ENCODE measurements at regions not wholly inside any gene's neighbourhood (a gene's known extent, or its start where the extent isn't known, plus 50 kb on each side); places are given as distances from the start of the nearest gene placed in this dataset.
"Not testable (repeated sequence)": the region's sequence is repeated elsewhere in the genome, so short reads cannot be mapped to it uniquely, and the experiment has no call there.

DNA sequence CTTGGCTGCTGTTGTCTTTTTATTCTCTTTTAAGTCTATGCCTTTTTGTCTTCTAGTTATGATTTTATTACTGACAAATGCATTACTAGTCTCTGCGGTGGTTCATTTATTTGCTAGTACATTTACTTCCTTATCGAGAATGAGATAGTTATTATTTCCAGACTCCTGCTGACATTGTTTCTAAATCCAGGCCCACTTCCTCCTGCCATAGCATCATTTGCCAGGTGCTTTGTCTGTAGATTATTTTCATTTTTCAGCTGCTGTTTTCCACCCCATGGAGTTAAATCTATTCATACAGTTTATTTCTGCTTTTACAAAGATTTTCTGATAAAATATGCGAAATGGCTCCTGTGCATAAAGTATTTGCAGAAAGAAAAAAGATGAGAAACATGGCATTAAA, 459.7 kb downstream of the MMUT start:
- peaks cover 7% of the 10 kb centered on the region for H3K9me3 Mint-ChIP-seq
- H3K27ac Mint-ChIP-seq: no peak overlapping the region
- H3K36me3 Mint-ChIP-seq: no peaks in the 10 kb centered on the region
- ATAC-seq: no peak
- no peaks in the 10 kb centered on the region for H3K27me3 Mint-ChIP-seq
- H3K4me3 Mint-ChIP-seq: no peak overlapping the region
- H3K4me1 Mint-ChIP-seq: no peaks in the 10 kb centered on the region

DNA sequence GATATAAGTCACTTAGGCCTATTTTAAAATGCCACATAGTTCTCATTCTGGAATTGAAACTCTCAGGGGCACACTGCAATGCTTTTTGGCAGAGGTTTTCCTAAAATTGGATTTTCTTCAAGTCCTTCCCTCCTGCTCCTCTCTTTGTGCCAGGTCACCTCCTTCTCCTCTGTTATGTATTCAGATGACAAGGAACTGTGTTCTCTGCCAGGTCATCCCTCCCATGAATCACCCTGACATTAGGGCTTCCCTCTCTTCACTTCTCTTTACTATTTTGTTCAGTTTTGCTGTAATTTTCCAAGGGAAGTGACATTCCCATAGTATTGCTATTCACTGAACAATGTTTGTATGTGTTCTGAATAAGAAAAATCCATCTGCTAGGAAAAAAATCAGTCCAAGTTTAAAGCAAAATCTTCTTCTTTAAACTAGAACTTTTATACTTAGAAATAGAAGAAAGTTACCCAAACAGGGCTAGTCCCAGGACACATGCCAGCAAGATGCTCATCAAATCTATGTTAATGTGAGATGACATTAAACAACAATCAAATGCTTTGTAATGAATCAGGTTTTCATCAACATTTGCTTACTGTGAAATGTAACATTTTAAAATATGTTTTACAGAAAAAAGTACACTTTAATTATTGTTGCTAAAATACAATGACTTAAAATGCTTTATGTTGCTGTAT, 461.1 kb downstream of the MMUT start:
- no peak overlapping the region for H3K4me3 Mint-ChIP-seq
- no peak overlapping the region for H3K27ac Mint-ChIP-seq
- no peaks in the 10 kb centered on the region for H3K4me1 Mint-ChIP-seq
- peaks cover 2% of the 10 kb centered on the region for H3K9me3 Mint-ChIP-seq
- no peaks in the 10 kb centered on the region for H3K36me3 Mint-ChIP-seq
- H3K27me3 Mint-ChIP-seq: no peaks in the 10 kb centered on the region
- no peak for ATAC-seq

DNA sequence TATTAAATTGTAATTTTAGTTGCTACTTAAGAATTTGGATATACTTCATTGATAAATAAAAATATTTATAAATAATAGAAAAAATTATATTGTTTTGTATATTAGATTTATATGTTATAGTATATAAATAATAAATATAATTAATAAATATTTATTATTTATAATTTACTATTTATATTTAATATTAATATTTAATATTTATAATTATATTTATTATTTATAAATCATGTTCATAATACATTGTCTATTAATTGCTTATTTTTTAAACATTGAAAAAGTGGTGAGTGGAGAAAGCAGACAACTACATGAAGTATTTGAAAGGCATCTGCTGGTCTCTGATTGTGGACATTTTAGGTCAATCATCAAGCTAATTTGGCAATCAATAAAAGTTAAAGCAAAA, 464.5 kb downstream of the MMUT start:
- H3K9me3 Mint-ChIP-seq: no peaks in the 10 kb centered on the region
- ATAC-seq: no peak
- no peak overlapping the region for H3K4me3 Mint-ChIP-seq
- H3K27ac Mint-ChIP-seq: no peak overlapping the region
- H3K36me3 Mint-ChIP-seq: no peaks in the 10 kb centered on the region
- no peaks in the 10 kb centered on the region for H3K27me3 Mint-ChIP-seq
- H3K4me1 Mint-ChIP-seq: no peaks in the 10 kb centered on the region

DNA sequence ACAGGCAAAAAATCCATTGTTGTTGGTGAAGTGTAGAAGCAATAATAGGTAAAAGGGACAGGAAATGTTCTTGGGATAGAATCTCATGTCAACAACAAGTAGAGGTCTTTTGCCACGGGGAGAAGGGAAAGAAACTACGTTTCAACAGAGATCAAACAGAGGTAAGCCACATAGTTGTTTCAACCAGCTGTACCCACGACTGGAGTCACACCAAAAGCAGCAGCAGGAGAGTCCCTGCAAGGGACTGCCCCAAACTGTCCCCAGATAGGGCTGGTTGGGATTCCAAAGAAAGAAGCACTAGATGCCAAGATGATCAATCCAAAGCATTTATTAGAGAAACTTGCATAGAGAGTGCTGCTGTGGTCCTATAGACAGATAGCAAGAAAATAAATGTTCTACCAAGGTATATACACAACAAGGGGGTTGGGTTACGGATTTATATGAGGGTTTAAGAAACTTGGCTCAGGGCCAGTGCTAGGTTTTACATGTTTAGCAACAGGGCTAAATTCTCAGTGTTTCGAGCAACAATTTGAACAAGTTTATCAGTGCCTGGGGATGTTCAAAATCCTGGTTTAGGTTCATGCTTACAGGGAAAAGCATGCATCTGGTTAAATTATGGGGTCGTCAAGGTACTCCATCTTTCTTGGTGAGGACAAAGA, 466.5 kb downstream of the MMUT start:
- Mint-ChIP-seq H3K9me3 (peaks cover 3% of the 10 kb centered on the region), H3K27ac (no peak overlapping the region), H3K4me1 (no peaks in the 10 kb centered on the region), H3K36me3 (no peaks in the 10 kb centered on the region), H3K27me3 (no peaks in the 10 kb centered on the region), H3K4me3 (no peak overlapping the region)
- ATAC-seq: no peak

DNA sequence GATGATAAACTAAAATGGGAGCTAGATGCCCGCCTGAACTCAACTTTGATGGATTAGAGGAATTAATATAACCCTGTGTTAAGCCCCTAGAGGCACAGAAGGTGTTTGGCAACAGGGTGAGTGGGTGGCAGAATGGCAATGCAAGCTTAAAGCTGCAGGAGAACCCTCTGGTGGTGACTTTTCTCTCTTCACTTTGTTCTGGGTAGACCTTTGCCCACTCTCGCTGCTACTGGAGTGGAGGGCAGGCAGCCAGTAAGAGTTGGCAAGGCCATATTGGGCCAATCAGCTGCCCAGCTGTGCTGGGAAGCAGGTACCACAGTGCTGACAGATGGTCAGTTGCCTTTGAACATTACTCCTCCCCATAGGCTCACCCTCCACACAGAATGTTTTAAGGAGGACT, 468.2 kb downstream of the MMUT start:
- H3K4me1 Mint-ChIP-seq: no peaks in the 10 kb centered on the region
- no peak for ATAC-seq
- H3K36me3 Mint-ChIP-seq: no peaks in the 10 kb centered on the region
- no peaks in the 10 kb centered on the region for H3K27me3 Mint-ChIP-seq
- H3K27ac Mint-ChIP-seq: no peak overlapping the region
- no peak overlapping the region for H3K4me3 Mint-ChIP-seq
- H3K9me3 Mint-ChIP-seq: peaks cover 7% of the 10 kb centered on the region

DNA sequence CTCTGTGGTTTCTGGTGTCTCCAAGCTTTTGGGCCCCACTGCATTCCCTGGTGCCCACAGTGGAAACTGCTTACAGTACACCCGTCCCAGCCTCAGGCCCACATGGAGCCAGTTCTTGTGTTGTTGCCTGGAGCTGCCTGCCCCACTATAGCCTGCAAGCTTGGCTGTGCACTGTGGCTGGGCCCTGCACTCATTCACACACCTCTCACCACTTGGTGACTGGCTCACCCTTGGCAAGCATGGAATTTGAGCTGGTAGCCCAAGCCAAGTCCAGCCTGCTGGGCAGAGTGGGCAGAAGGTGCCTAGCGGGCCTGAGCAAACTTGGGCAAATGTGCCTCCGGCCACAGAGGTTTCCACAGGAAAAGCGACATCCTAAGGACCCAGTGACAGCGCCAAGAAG, 472.3 kb downstream of the MMUT start:
- Mint-ChIP-seq H3K4me1 (no peaks in the 10 kb centered on the region), H3K27ac (no peak overlapping the region)
- no peak for ATAC-seq

DNA sequence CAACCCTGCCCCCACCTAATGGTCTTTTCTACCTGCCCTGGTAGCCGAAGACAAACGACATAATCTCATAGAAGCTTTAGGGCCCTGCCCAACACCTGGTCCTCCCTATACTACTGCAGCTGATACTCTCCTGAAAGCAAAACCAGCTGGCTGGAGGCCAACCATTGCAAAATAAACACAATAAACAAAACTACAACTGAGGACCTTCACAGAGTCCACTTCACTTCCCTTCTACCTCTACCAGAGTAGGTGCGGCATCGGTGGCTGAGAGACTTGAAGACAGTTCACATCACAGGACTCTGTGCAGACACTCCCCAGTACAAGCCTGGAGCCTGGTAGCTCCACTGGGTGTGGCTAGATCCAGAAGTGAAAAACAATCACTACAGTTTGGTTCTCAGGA, 476.2 kb downstream of the MMUT start:
- H3K27ac Mint-ChIP-seq: no peak overlapping the region
- H3K9me3 Mint-ChIP-seq: peaks cover 10% of the 10 kb centered on the region
- no peak overlapping the region for H3K4me3 Mint-ChIP-seq
- H3K27me3 Mint-ChIP-seq: no peaks in the 10 kb centered on the region
- H3K4me1 Mint-ChIP-seq: no peaks in the 10 kb centered on the region
- H3K36me3 Mint-ChIP-seq: no peaks in the 10 kb centered on the region
- ATAC-seq: no peak

More for the DNA sequence above, 472.3 kb downstream of the MMUT start:
- H3K9me3 Mint-ChIP-seq: peaks cover 13% of the 10 kb centered on the region
- no peak overlapping the region for H3K4me3 Mint-ChIP-seq
- H3K27me3 Mint-ChIP-seq: no peaks in the 10 kb centered on the region
- H3K36me3 Mint-ChIP-seq: no peaks in the 10 kb centered on the region

DNA sequence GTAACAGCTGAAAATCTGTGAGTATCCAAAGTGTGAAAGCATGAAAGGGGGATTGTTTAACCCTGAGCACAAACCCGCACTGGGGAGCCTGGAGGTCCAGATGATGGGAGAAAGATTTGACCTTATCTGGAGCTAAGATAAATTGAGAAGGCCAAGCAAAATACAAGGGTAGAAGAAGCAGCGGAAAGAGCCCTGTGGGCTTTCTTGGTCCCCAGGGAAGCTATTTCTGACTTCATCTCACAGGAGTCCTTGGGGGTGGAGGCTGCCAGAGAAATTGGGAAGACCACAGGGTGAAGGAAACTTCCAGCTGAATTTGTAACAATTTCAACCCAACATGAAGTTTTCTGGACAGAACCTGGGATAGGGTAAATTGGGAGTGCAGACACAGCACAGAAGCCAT, 476.9 kb downstream of the MMUT start:
- H3K4me3 Mint-ChIP-seq: no peak overlapping the region
- H3K27ac Mint-ChIP-seq: no peak overlapping the region
- H3K9me3 Mint-ChIP-seq: peaks cover 10% of the 10 kb centered on the region
- no peak for ATAC-seq
- no peaks in the 10 kb centered on the region for H3K4me1 Mint-ChIP-seq
- no peaks in the 10 kb centered on the region for H3K36me3 Mint-ChIP-seq
- no peaks in the 10 kb centered on the region for H3K27me3 Mint-ChIP-seq

DNA sequence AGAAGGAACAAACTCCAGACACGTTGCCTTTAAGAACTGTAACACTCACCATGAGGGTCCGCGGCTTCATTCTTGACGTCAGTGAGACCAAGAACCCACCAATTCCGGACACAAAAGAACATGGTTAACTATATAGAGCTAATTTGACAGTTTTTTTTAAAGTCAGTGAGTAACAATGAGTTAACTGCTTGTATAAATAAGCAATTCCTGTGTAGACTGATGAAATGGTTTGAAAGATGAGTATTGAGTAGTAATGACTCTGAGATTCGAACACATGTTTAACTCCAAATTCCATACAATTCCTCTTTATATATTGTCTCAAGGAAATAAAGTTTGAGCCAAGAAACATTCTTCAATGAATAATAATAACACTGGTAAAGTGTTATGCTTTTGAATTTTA, 478.0 kb downstream of the MMUT start:
- ATAC-seq: no peak
- Mint-ChIP-seq H3K27ac (no peak overlapping the region), H3K36me3 (no peaks in the 10 kb centered on the region), H3K4me3 (no peak overlapping the region), H3K9me3 (peaks cover 6% of the 10 kb centered on the region), H3K4me1 (no peaks in the 10 kb centered on the region), H3K27me3 (no peaks in the 10 kb centered on the region)

DNA sequence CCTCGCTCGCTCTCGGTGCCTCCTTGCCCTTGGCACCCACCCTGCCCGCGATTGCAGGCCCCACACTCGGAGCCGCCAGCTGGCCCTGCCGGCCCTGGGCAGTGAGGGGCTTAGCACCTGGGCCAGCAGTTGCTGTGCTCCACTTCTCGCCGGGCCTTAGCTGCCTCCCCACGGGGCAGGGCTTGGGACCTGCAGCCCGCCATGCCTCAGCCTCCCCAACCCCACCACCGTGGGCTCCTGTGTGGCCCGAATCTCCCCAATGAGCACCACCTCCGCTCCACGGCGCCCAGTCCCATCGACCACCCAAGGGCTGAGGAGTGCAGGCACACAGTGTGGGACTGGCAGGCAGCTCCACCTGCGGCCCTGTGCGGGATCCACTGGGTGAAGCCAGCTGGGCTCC, 479.1 kb downstream of the MMUT start:
- H3K9me3 Mint-ChIP-seq, H3K27me3 Mint-ChIP-seq, H3K4me1 Mint-ChIP-seq, H3K4me3 Mint-ChIP-seq, H3K27ac Mint-ChIP-seq, H3K36me3 Mint-ChIP-seq, ATAC-seq: not testable (repeated sequence)

DNA sequence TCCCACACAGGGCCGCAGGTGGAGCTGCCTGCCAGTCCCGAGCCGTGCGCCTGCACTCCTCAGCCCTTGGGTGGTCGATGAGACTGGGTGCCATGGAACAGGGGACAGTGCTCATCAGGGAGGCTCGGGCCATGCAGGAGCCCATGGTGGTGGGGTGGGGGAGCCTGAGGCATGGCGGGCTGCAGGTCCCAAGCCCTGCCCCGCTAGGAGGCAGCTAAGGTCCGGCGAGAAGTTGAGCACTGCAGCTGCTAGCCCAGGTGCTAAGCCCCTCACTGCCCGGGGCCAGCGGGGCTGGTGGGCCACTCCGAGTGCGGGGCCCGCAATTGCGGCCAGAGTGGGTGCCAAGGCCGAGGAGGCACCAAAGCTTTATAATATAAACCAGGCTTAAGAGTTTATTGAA, 479.7 kb downstream of the MMUT start:
- ATAC-seq: no peak
- H3K4me1 Mint-ChIP-seq: no peaks in the 10 kb centered on the region
- no peaks in the 10 kb centered on the region for H3K27me3 Mint-ChIP-seq
- H3K9me3 Mint-ChIP-seq: peaks cover 6% of the 10 kb centered on the region
- H3K4me3 Mint-ChIP-seq: no peak overlapping the region
- no peaks in the 10 kb centered on the region for H3K36me3 Mint-ChIP-seq
- no peak overlapping the region for H3K27ac Mint-ChIP-seq

DNA sequence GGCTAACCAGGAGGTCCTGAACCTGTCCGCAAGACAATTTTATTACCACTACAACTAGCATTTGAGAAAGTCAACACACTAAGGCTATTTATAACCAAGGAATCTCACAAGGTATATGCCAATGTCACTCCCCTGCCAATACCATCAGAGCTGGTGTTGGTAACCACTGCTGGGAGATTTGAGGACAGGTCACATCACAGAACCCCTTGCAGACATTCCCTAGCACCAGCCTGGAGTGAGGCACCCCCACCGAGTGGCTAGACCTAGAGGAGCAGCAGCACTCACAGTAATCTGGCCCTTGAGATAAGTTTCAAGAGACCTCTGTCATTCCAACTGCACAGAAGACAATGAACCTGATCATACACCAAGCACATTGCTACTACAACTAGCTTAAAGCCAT, 483.2 kb downstream of the MMUT start:
- Mint-ChIP-seq H3K4me1 (no peaks in the 10 kb centered on the region), H3K4me3 (no peak overlapping the region), H3K36me3 (no peaks in the 10 kb centered on the region), H3K27ac (no peak overlapping the region), H3K27me3 (no peaks in the 10 kb centered on the region), H3K9me3 (no peaks in the 10 kb centered on the region)
- ATAC-seq: no peak

DNA sequence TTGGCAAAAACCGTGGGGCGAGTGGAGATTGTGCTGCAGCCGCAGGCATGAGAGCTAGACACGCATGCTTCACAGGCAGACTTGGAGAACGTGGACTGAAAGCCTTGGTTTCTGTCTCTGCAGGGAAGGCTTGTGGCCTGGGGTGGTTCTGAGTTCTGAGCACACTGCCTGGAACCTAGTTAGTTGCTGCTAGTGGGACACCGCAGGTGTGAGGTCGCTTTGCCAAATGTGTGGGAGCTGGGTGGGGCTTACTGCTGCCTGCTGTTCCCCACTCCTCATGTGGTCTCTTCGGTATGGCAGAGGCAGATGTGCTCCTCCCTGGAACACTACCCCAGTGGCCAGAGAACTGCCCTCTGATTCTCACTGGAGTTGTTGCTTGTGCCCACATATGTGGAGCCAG, 484.0 kb downstream of the MMUT start:
- Mint-ChIP-seq H3K36me3 (no peaks in the 10 kb centered on the region), H3K27ac (no peak overlapping the region), H3K4me1 (no peaks in the 10 kb centered on the region), H3K9me3 (no peaks in the 10 kb centered on the region), H3K4me3 (no peak overlapping the region), H3K27me3 (no peaks in the 10 kb centered on the region)
- no peak for ATAC-seq

DNA sequence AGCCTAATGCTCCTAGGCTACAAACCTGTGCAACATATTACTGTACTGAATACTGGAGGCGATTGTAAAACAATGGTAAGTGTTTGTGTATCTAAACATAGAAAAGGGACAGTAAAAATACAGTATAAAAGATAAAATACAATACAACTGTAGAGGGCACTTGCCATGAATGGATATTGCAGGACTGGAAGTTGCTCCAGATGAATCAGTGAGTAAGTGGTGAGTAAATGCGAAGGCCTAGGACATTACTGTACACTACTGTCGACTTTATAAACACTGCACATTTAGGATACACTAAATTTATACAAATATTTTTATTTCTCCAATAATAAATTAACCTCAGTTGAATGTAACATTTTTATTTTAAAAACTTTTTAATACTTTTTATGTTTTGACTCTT, 485.0 kb downstream of the MMUT start:
- H3K27ac Mint-ChIP-seq: no peak overlapping the region
- H3K27me3 Mint-ChIP-seq: no peaks in the 10 kb centered on the region
- H3K36me3 Mint-ChIP-seq: no peaks in the 10 kb centered on the region
- H3K9me3 Mint-ChIP-seq: no peaks in the 10 kb centered on the region
- no peaks in the 10 kb centered on the region for H3K4me1 Mint-ChIP-seq
- no peak overlapping the region for H3K4me3 Mint-ChIP-seq
- no peak for ATAC-seq

DNA sequence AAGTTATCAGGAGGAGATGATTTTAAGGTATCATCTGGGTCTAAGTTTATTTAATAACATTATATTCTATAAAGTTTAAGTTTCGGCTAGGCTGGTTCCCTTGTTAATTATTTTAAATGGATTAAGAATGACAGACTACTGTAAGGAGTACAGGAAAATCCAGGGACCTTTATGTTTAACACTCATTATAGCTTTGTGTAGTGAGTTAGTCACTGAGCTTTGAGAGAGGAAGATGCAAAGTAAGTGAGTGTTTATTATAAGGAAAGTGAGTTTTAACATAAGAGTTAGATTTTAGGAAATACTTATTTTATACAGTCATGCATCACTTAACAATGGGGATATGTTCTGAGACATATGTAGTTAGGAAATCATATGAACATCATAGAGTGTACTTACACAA, 485.5 kb downstream of the MMUT start:
- no peaks in the 10 kb centered on the region for H3K4me1 Mint-ChIP-seq
- no peak overlapping the region for H3K27ac Mint-ChIP-seq
- no peak for ATAC-seq
- H3K27me3 Mint-ChIP-seq: no peaks in the 10 kb centered on the region
- H3K9me3 Mint-ChIP-seq: no peaks in the 10 kb centered on the region
- no peaks in the 10 kb centered on the region for H3K36me3 Mint-ChIP-seq
- no peak overlapping the region for H3K4me3 Mint-ChIP-seq

DNA sequence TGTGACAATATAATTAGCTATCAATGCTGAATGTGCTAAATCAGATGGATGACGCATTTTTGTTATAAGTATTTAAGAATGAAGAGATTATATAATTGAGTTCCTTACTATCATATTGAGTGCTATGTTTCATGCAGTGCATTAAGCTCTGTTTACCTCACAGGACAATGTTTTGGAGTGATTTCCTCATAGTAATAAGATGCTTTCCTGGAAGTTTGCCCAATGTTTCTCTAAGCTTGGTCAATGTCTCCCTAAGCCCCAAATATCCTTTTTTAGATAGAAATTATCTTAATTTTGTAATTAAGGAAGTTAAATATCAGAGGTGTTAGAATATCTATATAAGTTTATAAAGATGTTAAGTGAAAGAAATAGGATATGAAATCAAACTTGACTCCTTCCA, 489.6 kb downstream of the MMUT start:
- Mint-ChIP-seq H3K27ac (no peak overlapping the region), H3K4me3 (no peak overlapping the region), H3K27me3 (no peaks in the 10 kb centered on the region), H3K9me3 (no peaks in the 10 kb centered on the region), H3K36me3 (no peaks in the 10 kb centered on the region), H3K4me1 (no peaks in the 10 kb centered on the region)
- no peak for ATAC-seq

Measured in stimulated activated memory B cell treated with anti-CD40 and anti-IgM and Interleukin-4, amounts not matched to agents 10 μg/mL and 1 μg/mL and 100 μg/mL, for 72 hours (primary cell).